ENCODE measurements at regions not wholly inside any gene's neighbourhood (a gene's known extent, or its start where the extent isn't known, plus 50 kb on each side); places are given as distances from the start of the nearest gene placed in this dataset.

DNA sequence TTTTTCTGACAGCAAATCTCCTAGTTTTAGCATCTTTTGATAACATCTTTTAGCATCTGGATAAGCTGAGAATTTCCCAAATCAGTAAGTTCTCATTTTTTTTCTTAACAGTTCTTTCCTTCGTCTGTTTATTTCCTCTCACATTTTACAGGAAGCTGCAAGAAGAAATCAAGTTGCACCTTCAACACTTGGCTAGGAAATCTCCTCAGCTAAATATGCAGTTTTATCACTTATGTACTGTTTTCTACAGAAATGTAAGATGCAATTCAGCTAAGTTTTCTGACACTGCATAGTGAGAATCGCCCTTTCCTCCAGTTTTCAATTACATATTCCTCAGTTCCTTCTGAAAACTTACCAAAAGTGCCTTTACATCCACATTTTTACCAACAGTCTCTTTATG is 59.0 kb upstream of the MSX2 start:
- ChIA-PET POLR2A (no interaction called here), CTCF (no interaction called here)
- H3K4me3 Mint-ChIP-seq = no peak overlapping the region
- H3K27me3 Mint-ChIP-seq = peaks cover 4% of the 10 kb centered on the region
- no peaks in the 10 kb centered on the region for H3K4me1 Mint-ChIP-seq
- no peaks in the 10 kb centered on the region for H3K36me3 Mint-ChIP-seq (ENCODE audit: low read depth)
- H3K27ac Mint-ChIP-seq = no peak overlapping the region
- no peak for DNase-seq
- intact Hi-C loops (cut with DNase I, micrococcal nuclease) = no loop called here
- H3K9me3 Mint-ChIP-seq (ENCODE audit: low read depth) = peaks cover 5% of the 10 kb centered on the region
- no peak for ATAC-seq

DNA sequence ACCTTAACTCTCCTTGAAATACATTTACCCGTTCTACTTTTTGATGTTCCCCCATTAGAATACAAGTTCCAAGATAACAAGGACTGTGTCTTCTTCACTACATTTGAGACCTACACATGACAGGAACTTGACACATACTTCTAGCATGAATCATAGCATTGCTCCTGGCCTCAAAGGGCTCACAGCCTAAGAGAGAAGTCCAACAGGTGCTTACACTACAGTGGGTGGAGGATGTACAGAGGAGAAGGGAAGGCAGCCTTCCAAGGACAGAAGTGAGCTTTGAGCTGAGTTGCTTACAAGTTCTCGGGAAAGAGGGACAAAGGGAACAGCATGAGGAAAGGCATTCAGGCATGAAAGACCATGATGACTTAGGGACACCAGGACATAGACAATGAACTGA is 56.9 kb upstream of the MSX2 start:
- no peak overlapping the region for H3K27ac Mint-ChIP-seq
- DNase-seq (no peak), ATAC-seq (no peak)
- no peaks in the 10 kb centered on the region for H3K36me3 Mint-ChIP-seq (ENCODE audit: low read depth)
- H3K27me3 Mint-ChIP-seq = peaks cover 6% of the 10 kb centered on the region
- CTCF ChIA-PET = interaction anchor here (0.7 kb wide), 1 partner anchor 293 kb away, joined by 3 read pairs; no protein-coding TSS in a partner anchor
- no peak overlapping the region for H3K4me3 Mint-ChIP-seq
- no peaks in the 10 kb centered on the region for H3K4me1 Mint-ChIP-seq
- H3K9me3 Mint-ChIP-seq (ENCODE audit: low read depth) = peaks cover 5% of the 10 kb centered on the region
- intact Hi-C loops (cut with DNase I, micrococcal nuclease) = no loop called here
- POLR2A ChIA-PET = no interaction called here

DNA sequence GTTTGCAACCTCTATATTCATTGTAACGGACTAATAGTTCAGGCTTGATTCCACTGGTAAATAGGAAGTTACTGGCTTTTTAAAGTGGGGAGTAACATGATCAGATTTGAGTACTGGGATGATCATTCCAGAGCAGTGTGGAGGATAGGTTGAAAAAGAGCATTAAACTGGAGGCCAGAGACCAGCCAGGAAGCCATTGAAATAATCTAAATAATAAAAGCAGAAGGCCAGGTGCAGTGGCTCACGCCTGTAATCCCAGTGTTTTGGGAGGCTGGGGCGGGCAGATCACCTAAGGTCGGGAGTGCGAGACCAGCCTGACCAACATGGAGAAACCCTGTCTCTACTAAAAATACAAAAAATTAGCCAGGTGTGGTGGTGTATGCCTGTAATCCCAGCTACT is 56.0 kb upstream of the MSX2 start:
- DNase-seq (no peak), ATAC-seq (no peak)
- intact Hi-C loops (cut with DNase I, micrococcal nuclease) = no loop called here
- H3K4me3 Mint-ChIP-seq = no peak overlapping the region
- no peaks in the 10 kb centered on the region for H3K36me3 Mint-ChIP-seq (ENCODE audit: low read depth)
- peaks cover 5% of the 10 kb centered on the region for H3K9me3 Mint-ChIP-seq (ENCODE audit: low read depth)
- H3K4me1 Mint-ChIP-seq = no peaks in the 10 kb centered on the region
- peaks cover 6% of the 10 kb centered on the region for H3K27me3 Mint-ChIP-seq
- no peak overlapping the region for H3K27ac Mint-ChIP-seq
- CTCF ChIA-PET = interaction anchor here (0.7 kb wide), 1 partner anchor 293 kb away, joined by 3 read pairs; no protein-coding TSS in a partner anchor
- POLR2A ChIA-PET = no interaction called here

Data from activated CD4-positive, alpha-beta T cell treated with anti-CD3 and anti-CD28 coated beads for 36 hours (primary cell).